ENCODE measurements at regions not wholly inside any gene's neighbourhood (a gene's known extent, or its start where the extent isn't known, plus 50 kb on each side); places are given as distances from the start of the nearest gene placed in this dataset.
A peak's percentile ranks its signal among the peaks of the same experiment; 100 is the strongest.
"Not testable (repeated sequence)": the region's sequence is repeated elsewhere in the genome, so short reads cannot be mapped to it uniquely, and the experiment has no call there.

DNA sequence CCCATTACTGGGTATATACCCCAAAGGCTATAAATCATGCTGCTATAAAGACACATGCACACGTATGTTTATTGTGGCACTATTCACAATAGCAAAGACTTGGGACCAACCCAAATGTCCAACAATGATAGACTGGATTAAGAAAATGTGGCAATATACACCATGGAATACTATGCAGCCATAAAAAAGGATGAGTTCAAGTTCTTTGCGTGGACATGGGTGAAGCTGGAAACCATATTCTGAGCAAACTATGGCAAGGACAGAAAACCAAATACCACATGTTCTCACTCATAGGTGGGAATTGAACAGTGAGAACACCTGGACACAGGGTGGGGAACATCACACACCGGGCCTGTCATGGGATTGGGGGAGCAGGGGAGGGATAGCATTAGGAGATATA lies 54.4 kb upstream of the MUCL1 start:
- FAIRE-seq, result not testable (repeated sequence)

DNA sequence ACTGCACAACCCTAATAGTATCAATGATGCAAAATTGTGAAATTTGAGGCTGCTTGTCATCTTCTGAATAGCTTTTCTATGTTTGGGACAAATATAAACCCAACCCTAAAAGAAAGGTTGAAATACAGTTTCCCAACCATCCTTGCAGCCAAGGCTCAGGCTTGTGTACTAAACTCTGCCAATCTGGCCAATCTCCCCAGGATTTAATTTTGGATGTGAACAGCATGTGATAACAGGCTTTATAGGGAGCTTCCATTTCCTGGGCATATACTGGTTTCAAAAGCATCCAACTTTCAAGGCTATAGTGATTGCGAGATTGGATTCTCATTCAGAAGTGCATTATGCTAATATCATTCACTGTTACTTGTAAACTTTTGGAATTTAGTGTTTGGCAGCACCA lies 55.7 kb upstream of the MUCL1 start:
- no peak for FAIRE-seq

DNA sequence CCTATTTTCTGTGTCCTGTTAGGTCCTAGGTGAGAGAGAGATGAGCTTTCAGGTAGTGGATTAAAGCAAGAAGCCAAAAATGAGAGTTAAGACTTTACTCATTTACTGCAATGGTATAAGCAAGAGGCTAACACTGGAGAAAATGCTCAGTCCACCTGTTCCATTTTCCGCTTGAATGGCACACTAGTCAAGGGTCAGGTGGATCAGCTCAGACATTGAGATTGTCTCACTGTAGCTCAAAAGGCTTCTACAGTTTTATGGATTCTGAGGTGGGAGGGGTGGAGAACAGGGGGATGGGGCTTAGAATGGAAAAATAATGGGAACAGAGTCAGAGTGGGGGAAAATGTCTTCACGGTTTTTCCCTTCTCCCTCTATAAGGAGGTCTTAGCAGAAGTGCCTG lies 57.3 kb upstream of the MUCL1 start:
- FAIRE-seq, result no peak

DNA sequence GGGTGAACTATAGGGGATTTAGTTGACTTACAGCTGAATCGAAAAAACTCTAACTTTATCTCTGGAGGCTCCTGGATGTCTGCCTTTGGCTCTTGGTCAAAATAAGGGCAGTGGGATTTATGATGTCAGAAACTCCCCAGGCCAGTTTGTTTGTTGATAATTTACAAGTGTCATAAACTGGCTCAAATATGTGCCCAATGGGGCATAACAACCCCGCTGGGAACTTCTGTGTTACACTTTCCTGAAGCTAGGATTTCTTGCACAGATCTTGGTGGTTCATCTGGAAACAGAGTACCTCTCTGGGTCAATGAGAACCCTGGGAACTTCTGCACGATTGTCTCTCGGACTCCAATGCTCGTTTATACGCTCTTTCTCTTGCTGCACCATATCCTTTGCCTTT lies 58.7 kb upstream of the MUCL1 start:
- no peak for FAIRE-seq

DNA sequence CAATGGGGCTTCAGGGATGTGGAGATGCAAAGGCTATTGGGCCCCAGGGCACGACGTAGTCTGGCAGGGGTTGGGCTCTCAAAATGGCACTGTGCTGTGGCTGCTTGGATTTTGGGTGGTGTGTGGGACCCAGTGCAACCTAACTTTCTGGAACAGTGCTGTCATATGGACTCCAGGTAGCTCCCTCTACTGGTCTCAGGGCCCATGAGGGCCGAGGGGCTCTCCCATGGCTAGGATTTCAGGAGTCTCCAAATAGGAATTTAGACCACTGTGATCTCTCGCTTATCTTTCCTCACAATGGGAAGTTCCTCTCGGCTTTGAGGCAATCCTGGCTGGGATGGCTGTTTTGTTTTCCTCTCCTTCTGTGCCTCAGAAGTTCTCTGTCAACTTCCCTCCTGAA lies 68.2 kb upstream of the MUCL1 start:
- no peak for FAIRE-seq

DNA sequence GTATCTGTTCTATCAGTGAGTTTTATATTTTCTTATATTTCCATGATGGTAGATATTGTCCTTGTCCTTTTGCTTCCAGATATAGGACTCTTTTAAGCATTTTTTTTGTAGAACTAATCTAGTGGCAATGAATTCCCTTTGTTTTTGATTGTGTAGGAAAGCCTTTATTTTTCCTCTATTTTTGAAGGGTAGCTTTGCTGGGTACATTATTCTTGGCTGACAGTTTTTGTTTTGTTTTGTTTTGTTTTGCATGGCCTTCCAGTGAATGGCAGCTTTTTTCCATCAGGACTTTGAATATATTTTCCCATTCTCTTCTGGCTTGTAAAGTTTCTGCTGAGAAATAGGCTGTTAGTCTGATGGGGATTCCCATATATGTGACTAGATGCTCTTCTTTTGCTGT lies 70.2 kb upstream of the MUCL1 start:
- FAIRE-seq, result no peak

DNA sequence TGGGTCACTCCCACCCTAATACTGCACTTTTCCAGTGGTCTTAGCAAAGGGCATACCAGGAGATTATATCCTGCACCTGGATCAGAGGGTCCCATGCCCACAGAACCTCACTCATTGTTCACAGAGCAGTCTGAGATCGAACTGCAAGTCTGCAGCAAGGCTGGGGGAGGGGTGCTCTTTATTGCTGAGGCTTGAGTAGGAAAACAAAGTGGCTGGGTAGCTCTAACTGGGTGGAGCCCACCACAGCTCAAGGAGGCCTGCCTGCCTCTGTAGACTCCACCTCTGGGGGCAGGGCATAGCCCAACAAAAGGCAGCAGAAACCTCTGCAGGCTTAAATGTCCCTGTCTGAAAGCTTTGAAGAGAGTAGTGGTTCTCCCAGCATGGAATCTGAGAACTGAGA lies 77.3 kb upstream of the MUCL1 start:
- not testable (repeated sequence) for FAIRE-seq

DNA sequence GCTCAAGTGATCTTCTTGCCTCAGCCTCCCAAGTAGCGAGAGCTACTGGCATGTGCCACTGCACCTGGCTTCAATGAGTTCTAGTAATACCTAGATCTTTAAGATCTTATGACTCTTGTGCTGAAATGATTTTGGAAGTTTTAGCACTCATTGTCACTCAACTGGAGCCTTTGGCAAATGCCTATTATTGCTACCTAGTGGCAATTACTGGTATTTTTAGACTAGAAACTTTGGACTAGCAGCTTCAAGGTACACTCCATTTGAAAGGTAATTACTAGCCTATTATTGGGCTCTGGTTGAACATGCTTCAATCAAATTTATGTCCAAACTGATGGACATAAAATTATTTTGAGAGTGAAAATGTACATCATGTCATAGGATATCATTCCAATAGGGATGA lies 80.7 kb upstream of the MUCL1 start:
- FAIRE-seq, result no peak

DNA sequence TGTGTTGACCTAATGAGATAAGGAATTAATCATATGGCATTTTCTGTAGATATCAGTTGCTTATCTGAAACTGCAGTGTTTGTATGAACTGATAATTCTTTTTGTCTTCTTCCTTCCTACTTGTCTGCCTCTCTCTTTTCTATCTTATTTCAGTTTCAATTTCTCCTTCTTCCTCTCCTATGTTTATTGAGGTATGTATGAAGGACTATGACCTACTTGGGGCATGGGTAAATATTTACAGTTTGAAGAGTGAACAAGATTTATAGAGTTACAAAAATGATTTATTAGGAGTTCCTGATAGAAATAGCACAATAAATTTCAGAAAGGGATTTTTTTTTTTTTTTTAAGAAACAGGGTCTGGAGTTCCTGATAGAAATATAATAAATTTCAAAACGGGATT lies 88.7 kb upstream of the MUCL1 start:
- FAIRE-seq, result no peak

DNA sequence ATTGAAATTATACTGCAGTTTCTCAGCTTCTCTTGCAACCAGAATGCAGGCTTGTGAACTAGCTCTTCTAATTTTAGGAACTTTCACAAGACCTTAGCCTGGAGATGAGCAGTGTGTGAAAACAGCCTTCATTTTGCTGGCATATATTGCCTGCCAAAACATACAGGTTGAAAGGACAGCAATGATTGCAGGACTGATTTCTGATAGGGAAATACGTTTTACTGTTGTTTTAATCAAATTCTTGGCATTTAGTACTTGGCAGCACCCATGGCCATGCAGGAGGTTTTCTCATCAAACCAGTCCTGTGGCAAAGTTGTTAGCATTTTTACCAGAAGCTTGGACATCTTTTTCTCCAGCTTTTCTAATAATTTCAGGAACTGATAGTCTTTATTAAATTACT lies 91.9 kb upstream of the MUCL1 start:
- no peak for FAIRE-seq

DNA sequence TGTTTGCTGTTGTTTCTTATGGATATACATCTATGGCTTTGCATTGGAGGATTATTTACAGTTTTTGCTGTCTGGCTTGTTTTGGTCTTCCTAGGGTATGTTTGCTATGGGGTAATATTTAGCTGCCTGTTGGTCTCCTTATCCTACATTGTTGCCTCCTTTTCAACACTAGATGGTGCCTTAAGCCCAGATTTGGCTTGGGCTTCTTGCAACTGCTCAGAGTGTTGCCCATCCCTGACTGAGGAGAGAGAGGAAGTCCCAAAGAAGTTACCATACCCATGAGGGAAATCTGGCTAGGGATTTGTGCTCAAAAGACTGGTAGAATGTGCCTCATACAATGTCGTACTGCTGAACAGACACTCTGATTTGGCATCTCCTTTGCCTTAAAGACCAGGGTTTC lies 94.6 kb upstream of the MUCL1 start:
- no peak for FAIRE-seq

DNA sequence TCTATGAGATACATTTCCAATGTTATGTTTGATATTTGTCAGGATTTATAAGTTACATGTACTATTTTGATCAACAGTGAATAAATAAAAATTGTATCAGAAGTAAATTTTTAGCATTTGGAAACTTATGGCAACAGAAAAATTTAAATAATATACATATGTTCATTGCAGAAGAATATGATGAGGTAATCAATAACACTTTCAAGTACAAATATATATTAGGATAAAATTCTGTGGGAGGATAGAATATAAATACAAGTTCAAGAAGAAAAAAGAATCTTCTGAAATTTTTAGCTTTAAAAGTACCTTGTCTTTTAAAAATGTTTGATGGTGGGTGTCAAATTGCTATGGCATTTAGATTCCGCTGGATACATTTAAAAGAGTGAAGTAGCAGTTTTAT lies 102.8 kb upstream of the MUCL1 start:
- FAIRE-seq, result peak; percentile 5

DNA sequence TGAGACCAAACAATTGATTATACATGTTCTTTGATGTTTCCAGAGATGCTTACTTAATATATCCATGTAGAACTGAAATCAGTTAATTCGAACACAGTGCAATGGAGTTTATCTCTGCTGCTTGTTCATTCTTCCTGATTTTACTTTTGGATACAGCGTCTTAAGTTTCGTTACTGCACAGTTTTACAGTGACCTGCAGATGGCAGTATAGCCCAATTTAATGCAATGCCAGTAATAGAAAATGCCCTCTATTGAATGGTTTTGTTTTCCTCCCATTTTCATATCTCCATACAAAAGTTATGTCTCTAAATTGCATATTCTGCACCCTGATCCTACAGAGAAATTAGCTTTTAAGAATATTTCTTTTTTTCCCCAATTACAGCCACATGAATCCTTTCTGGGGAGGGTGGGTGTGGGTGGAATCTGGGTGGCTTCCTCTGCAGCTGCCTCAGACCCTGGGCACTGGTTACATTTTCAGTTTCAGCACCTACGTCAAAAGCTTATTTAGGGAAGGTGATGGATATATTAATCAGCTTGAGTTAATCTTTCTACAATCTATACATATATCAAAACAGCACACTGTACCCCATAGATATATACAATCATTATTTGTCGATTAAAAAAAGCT lies 101.1 kb upstream of the DCD start:
- peak; percentile 14 for FAIRE-seq

DNA sequence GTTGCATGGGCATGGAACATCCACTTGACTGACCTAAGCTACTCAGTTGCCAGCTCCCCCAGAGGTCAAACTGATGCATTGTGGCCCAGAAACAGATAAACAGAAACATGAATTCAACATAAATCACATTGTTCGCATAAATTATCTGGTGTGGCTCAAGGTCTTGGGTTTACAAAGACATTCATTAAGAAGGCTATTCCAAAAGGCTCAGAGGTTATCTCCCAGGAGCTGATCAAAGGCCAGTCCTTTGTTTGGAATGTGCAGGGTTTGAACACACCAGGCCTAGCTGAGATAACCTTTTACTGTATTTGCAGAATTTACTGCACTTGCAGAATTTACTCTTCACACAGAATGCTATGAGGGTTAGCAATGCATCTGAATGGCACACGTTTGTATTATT lies 96.4 kb upstream of the DCD start:
- FAIRE-seq, result no peak

DNA sequence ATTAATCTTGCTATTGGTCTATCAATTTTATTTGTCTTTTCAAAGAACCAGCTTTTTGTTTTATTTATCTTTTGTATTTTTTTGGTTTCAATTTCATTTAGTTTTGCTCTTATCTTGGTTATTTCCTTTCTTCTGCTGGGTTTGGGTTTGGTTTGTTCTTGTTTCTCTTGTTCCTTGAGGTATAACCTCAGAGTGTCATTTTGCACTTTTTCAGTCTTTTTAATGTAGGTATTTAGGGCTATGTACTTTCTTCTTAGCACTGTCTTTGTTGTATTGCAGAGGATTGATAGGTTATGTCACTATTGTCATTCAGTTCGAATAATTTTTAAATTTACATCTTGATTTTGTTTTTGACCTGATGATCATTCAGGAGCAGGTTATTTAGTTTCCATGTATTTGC lies 92.7 kb upstream of the DCD start:
- no peak for FAIRE-seq

DNA sequence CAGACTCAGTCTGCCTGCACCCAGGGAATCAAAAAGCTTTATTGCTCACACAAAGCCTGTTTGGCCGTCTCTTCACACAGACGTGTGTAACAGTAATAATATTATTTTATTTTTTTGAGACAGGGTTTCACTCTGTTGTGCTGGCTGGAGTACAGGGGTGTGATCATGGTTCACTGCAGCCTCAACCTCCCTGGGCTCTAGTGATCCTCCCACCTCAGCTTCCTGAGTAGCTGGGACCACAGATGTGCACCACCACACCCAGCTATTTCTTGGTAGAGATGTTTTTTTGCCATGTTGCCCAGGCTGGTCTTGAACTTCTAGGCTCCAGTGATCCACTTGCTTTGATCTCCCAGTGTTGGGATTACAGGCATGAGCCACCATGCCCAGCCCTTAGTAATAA lies 88.4 kb upstream of the DCD start:
- no peak for FAIRE-seq

DNA sequence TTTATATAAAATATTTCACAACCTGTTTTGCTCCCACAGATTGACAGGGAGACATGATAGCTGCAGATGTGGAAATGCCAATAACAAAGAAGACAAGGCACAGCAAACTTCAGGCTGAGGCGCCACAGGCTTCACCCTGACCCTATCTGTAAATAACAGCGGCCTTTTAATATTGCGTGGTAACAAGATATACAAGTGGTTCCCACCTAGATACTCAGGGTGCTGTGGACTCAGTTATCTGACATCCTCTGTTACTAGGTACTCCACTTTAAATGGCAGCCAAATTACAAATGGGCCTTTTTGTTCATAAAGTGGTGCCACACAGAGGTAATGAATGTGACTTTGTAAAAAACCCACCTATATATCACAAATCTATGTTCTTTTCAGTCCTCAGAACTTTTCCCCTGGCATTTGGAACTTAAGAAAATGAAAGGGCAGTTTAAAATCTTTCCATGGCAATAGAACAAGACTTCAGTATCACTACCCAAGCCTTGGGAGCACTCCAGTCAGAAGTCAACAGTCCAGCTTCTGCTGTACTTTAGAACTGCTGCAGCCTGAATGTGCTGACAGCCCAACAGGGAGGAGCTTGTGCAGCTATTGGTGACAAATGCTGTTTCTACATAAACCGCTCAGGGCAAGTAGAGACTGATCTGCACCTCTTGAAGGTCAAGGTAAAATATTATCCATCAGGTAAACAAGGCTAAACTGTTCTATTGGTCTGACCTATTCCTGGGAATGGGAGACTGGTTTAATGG lies 86.2 kb upstream of the DCD start:
- no peak for FAIRE-seq

DNA sequence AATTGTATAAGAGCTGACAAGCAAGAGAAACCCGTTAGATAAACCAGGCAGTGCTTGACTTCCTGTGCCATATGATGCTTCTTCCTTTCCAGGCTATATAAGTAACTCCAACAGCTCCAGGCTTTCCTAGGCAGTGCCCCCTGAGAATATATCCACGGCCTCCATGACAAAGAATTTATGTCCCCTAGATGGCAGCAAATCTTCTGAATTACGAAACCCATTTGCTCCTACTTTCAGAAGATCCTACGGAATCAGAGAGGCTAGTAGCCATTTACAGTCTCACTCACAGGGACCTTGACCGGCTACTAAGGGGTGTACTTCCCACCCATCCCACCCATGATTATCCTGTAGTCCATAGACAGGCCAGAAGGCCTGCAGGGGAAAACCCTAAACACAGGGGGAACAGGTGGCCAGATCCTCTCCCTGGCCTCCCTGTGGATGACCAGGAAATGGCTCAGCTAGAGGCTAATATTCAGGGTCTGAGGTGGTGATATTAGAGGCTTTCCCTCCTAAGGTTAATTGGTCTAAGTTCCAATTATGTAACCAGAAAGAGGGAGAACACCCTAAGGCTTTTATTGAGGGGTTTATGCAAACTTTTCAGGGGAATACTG lies 77.2 kb upstream of the DCD start:
- FAIRE-seq, result no peak

DNA sequence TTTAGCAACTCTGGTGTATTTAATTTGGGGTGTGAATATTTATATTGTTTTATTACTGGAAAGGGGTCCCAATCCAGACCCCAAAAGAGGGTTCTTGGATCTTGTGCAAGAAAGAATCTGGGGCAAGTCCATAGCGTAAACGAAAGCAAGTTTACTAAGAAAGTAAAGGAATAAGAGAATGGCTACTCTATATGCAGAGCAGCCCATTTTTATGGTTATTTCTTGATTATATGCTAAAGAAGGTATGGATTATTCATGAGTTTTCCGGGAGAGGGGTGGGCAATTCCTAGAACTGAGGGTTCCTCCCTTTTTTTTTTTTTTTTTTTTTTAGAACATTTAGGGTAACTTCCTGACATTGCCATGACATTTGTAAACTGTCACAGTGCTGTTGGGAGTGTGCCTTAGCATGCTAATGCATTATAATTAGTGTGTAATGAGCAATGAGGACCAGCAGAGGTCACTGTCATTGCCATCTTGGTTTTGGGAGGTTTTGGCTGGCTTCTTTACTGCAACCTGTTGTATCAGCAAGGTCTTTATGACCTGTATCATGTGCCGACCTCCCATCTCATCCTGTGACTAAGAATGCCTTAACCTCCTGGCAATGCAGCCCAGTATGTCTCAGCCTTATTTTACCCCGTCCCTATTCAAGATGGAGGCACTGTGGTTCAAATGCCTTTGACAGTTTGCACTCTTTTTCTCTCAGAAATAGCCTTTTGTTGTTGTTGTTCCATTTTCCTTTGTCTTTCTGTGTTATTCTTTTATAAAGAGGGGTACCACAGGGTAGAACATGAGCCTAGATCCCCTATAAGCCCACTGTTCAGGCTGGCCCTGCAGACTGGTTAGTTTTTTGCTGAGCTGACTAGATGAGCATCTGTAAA lies 75.5 kb upstream of the DCD start:
- FAIRE-seq, result no peak

DNA sequence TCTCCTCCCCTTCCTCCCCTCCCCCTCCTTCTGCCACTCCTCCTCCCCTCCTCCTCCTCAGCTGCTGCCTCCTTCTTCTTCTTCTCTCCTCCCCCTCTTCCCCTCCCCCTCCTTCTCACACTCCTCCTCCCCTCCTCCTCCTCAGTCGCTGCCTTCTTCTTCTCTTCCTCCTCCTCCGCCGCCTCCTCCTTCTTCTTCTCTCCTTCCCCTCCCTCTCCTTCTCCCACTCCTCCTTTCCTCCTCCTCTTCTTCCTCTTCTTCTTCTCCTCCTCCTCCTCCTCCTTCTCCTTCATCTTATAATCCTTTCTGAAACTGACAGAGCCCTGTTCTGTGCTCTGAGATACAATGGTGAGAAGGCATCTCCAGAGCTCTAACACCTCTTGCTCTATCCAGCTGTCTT lies 73.1 kb upstream of the DCD start:
- FAIRE-seq, result no peak

DNA sequence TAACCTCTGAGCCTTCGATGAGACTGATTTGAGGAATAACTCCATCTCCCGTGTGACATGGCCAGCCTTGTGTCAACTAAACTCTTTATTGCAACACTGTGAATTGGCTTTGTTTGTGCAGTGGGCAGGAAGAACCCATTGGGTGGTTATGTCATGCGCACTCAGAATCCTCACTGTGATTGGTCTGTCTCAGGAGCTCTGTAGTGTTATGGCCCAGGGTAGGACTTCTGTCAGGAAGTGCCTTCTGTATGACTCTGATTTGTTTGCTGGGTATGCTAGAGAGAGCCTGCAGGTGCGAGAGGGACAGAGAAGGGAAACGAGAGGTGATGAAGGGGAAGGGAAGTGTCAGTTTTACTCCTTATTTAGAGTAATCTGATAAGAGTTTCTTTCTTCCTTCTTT lies 71.5 kb upstream of the DCD start:
- no peak for FAIRE-seq

DNA sequence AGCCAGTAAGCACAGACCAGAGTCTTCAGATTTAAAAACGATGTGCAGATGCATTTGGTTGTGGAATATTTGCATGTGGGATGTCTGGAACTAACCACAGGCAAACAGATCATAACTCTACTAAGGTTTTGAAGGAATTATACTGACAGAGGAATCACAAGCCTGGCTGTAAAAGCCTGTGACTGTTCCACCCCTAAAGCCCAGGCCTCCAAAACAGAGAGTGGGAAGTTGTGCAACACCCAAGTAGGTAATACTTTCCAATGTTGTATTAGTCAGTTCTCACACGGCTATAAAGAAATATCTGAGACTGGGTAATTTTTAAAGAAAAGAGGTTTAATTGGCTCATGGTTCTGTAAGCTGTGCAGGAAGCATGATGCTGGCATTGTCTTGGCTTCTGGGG lies 68.1 kb upstream of the DCD start:
- no peak for FAIRE-seq

DNA sequence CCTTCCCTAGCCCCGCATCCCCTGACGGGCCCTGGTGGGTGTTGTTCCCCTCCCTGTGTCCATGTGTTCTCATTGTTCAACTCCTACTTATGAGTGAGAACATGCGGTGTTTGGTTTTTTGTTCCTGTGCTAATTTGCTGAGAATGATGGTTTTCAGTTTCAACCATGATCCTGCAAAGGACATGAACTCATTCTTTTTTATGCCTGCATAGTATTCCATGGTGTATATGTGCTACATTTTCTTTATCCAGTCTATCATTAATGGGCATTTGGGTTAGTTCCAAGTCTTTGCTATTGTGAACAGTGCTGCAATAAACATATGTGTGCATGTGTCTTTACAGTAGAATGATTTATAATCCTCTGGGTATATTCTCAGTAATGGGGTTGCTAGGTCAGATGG lies 65.7 kb upstream of the DCD start:
- not testable (repeated sequence) for FAIRE-seq

DNA sequence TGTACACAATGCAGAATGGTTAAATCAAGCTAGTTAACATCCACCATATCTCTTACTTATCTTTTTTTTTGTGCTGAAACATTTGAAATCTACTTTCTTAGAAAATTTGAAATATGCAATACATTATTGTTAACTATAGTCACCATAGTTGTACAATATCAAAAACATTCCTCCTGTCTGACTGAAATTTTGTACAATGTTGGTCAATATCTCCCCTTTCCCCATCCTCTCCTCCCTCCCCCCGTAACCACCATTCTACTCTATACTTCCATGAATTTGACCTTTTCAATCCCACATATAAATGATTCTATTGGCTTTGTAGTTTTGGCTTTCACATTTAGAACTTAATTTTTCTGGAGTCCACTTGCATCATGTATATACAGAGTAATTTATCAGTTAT lies 63.5 kb upstream of the DCD start:
- FAIRE-seq, result no peak
